ENCODE measurements at regions not wholly inside any gene's neighbourhood (a gene's known extent, or its start where the extent isn't known, plus 50 kb on each side); places are given as distances from the start of the nearest gene placed in this dataset.

GRCh38 chr5:107067395-107067794, 603.3 kb downstream of the EFNA5 start:
- no peak overlapping the region for H3K4me2 ChIP-seq (ENCODE audit: insufficient read depth, low read length)
- POLR2A ChIA-PET, result no interaction called here
- no peak overlapping the region for H3K4me3 ChIP-seq (replicated peaks in 1 of 3; ENCODE audit: insufficient read depth in 1 of 3, low read depth in 1 of 3, low read length in 3 of 3)
- H3K4me1 ChIP-seq (ENCODE audit: control insufficient read depth, extremely low read depth, insufficient read depth, low read length), result no peaks in the 10 kb centered on the region
- H3K36me3 ChIP-seq (ENCODE audit: control insufficient read depth in 2 of 2, extremely low read depth in 1 of 2, insufficient read depth in 2 of 2, low read length in 2 of 2), result no peaks in the 10 kb centered on the region
- dilution Hi-C loops (cut with MboI; ENCODE audit: extremely low pct_ligation_motif_present, low sequenced_read_pairs) (no loop called here), intact Hi-C loops (cut with micrococcal nuclease) (no loop called here)
- H3K9me1 ChIP-seq (replicated peaks; ENCODE audit: control insufficient read depth, extremely low read depth, insufficient read depth, low read length), result no peaks in the 10 kb centered on the region
- H3K27me3 ChIP-seq (ENCODE audit: control insufficient read depth in 2 of 2, insufficient read depth in 2 of 2, low read length in 2 of 2), result no peaks in the 10 kb centered on the region
- BruUV-seq (replicated peaks), result no TSS peak
- no peak overlapping the region for H2AFZ ChIP-seq (ENCODE audit: low read depth, low read length)
- FAIRE-seq (no peak), DNase-seq (ENCODE audit: low read depth, low spot score) (no peak)
- H3K27ac ChIP-seq (ENCODE audit: insufficient read depth, low read depth, low read length), result no peak overlapping the region
- no peaks in the 10 kb centered on the region for H4K20me1 ChIP-seq (replicated peaks; ENCODE audit: control insufficient read depth, extremely low read depth, insufficient read depth, low read length)
- no peaks in the 10 kb centered on the region for H3K9me3 ChIP-seq (replicated peaks; ENCODE audit: control insufficient read depth, insufficient read depth, low read length)
- H3K79me2 ChIP-seq (ENCODE audit: control insufficient read depth, insufficient read depth, low read length), result no peaks in the 10 kb centered on the region
- no peak overlapping the region for H3K9ac ChIP-seq (replicated peaks; ENCODE audit: extremely low read depth, insufficient read depth, low read length)
- CTCF ChIA-PET, result no interaction called here
- no peak for TF ChIP-seq MAX (IDR thresholded peaks at IDR 0.05; ENCODE audit: insufficient read depth, insufficient read length)
- no peak for TF ChIP-seq JUN (IDR thresholded peaks at IDR 0.05; ENCODE audit: borderline replicate concordance, insufficient read depth, insufficient read length, low read depth)
- no peak for TF ChIP-seq EZH2 (IDR thresholded peaks at IDR 0.05; ENCODE audit: borderline replicate concordance, low read depth, low read length, severe bottlenecking)

- FAIRE-seq (no peak), DNase-seq (ENCODE audit: low read depth, low spot score) (no peak)
- Histone ChIP-seq H3K9ac (replicated peaks; ENCODE audit: extremely low read depth, insufficient read depth, low read length) (no peak overlapping the region), H4K20me1 (replicated peaks; ENCODE audit: control insufficient read depth, extremely low read depth, insufficient read depth, low read length) (no peaks in the 10 kb centered on the region), H3K4me2 (ENCODE audit: insufficient read depth, low read length) (no peak overlapping the region), H3K79me2 (ENCODE audit: control insufficient read depth, insufficient read depth, low read length) (no peaks in the 10 kb centered on the region), H3K4me1 (ENCODE audit: control insufficient read depth, extremely low read depth, insufficient read depth, low read length) (no peaks in the 10 kb centered on the region), H2AFZ (ENCODE audit: low read depth, low read length) (no peak overlapping the region), H3K27me3 (ENCODE audit: control insufficient read depth in 2 of 2, insufficient read depth in 2 of 2, low read length in 2 of 2) (no peaks in the 10 kb centered on the region), H3K9me1 (replicated peaks; ENCODE audit: control insufficient read depth, extremely low read depth, insufficient read depth, low read length) (no peaks in the 10 kb centered on the region), H3K27ac (ENCODE audit: insufficient read depth, low read depth, low read length) (no peak overlapping the region), H3K4me3 (replicated peaks in 1 of 3; ENCODE audit: insufficient read depth in 1 of 3, low read depth in 1 of 3, low read length in 3 of 3) (no peak overlapping the region), H3K36me3 (ENCODE audit: control insufficient read depth in 2 of 2, extremely low read depth in 1 of 2, insufficient read depth in 2 of 2, low read length in 2 of 2) (no peaks in the 10 kb centered on the region), H3K9me3 (replicated peaks; ENCODE audit: control insufficient read depth, insufficient read depth, low read length) (no peaks in the 10 kb centered on the region)
- intact Hi-C loops (cut with micrococcal nuclease), result no loop called here
- BruUV-seq (replicated peaks), result no TSS peak
- TF ChIP-seq GATA2 (IDR thresholded peaks at IDR 0.05; ENCODE audit: insufficient read depth, insufficient read length, low read depth, low read length) (no peak), POLR2AphosphoS5 (IDR thresholded peaks at IDR 0.05; ENCODE audit: insufficient read depth, low read depth, low read length) (no peak), JUN (IDR thresholded peaks at IDR 0.05; ENCODE audit: borderline replicate concordance, insufficient read depth, insufficient read length, low read depth) (no peak), CTCF (IDR thresholded peaks at IDR 0.05; ENCODE audit: extremely low read depth in 1 of 2, insufficient read depth in 1 of 2, low read depth in 1 of 2, low read length in 2 of 2) (no peak), POLR2A (IDR thresholded peaks at IDR 0.05; ENCODE audit: low read depth, low read length) (no peak), FOS (IDR thresholded peaks at IDR 0.05; ENCODE audit: borderline replicate concordance, insufficient read depth, low read length) (no peak), MYC (IDR thresholded peaks at IDR 0.05; ENCODE audit: low read depth, low read length) (no peak), EZH2 (IDR thresholded peaks at IDR 0.05; ENCODE audit: borderline replicate concordance, low read depth, low read length, severe bottlenecking) (no peak), MAX (IDR thresholded peaks at IDR 0.05; ENCODE audit: insufficient read depth, insufficient read length) (no peak)
- ChIA-PET POLR2A (no interaction called here), CTCF (no interaction called here)
- dilution Hi-C loops (cut with MboI; ENCODE audit: extremely low pct_ligation_motif_present, low sequenced_read_pairs), result no loop called here
Measured at GRCh38 chr5:107063511-107063910, 607.2 kb downstream of the EFNA5 start.

Data from endothelial cell of umbilical vein (primary cell).